SK-N-MC (cell line): ENCODE measurements at regions not wholly inside any gene's neighbourhood (a gene's known extent, or its start where the extent isn't known, plus 50 kb on each side); places are given as distances from the start of the nearest gene placed in this dataset.

ENCODE experiments used
- EZH2 ChIP-seq: fragments of 200-600 bp; sonication (generic); IDR thresholded peaks from one replicate; pipeline ENCODE4 v1.6.1; 2017; ENCODE audit warnings: antibody characterized with exemption
- POLR2AphosphoS5 ChIP-seq: IDR thresholded peaks from 2 replicates; pipeline ENCODE4 v1.6.1; 2012; ENCODE audit warnings: mild to moderate bottlenecking, low read depth, low read length, borderline replicate concordance

- TF ChIP-seq EZH2 (no peak), POLR2AphosphoS5 (no peak)
Observed at GRCh38 chr4:71938776-71939175, 93.0 kb upstream of the NPFFR2 start.
